GM10266 (cell line): ENCODE measurements at regions not wholly inside any gene's neighbourhood (a gene's known extent, or its start where the extent isn't known, plus 50 kb on each side); places are given as distances from the start of the nearest gene placed in this dataset.
"Not testable (repeated sequence)": the region's sequence is repeated elsewhere in the genome, so short reads cannot be mapped to it uniquely, and the experiment has no call there.

ENCODE experiments used
- DNase-seq: peaks from one replicate; pipeline ENCODE4 v3.0.0; 2012; ENCODE audit errors: extremely low spot score
- TF ChIP-seq, protein P1 (sequence below): IDR thresholded peaks from 2 replicates; pipeline ENCODE4 v1.5.1; 2012; ENCODE audit warnings: mild to moderate bottlenecking, low read depth; ENCODE audit not compliant: control insufficient read depth, insufficient read depth; ENCODE audit errors: missing control alignments

GRCh38 chrX:114272096-114272686 is 311.7 kb upstream of the HTR2C start:
- DNase-seq, result no peak
- TF ChIP-seq, protein P1, sequence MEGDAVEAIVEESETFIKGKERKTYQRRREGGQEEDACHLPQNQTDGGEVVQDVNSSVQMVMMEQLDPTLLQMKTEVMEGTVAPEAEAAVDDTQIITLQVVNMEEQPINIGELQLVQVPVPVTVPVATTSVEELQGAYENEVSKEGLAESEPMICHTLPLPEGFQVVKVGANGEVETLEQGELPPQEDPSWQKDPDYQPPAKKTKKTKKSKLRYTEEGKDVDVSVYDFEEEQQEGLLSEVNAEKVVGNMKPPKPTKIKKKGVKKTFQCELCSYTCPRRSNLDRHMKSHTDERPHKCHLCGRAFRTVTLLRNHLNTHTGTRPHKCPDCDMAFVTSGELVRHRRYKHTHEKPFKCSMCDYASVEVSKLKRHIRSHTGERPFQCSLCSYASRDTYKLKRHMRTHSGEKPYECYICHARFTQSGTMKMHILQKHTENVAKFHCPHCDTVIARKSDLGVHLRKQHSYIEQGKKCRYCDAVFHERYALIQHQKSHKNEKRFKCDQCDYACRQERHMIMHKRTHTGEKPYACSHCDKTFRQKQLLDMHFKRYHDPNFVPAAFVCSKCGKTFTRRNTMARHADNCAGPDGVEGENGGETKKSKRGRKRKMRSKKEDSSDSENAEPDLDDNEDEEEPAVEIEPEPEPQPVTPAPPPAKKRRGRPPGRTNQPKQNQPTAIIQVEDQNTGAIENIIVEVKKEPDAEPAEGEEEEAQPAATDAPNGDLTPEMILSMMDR, result no peak

DNA sequence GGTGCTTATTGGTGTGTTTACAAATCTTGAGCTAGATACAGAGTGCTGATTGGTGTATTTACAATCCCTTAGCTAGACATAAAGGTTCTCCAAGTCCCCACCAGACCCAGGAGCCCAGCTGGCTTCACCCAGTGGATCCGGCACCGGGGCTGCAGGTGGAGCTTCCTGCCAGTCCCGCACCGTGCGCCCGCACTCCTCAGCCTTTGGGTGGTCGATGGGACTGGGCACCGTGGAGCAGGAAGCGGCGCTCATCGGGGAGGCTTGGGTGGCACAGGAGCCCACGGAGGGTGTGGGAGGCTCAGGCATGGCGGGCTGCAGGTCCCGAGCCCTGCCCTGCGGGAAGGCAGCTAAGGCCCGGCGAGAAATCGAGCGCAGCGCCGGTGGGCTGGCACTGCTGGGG is 313.5 kb upstream of the HTR2C start:
- DNase-seq, result not testable (repeated sequence)

- TF ChIP-seq, protein P1, result no peak
- no peak for DNase-seq
These were observed 315.2 kb upstream of the HTR2C start for GRCh38 chrX:114268643-114269042.

GRCh38 chrX:114267142-114267541 is 316.7 kb upstream of the HTR2C start:
- TF ChIP-seq, protein P1, result no peak
- DNase-seq, result no peak

DNA sequence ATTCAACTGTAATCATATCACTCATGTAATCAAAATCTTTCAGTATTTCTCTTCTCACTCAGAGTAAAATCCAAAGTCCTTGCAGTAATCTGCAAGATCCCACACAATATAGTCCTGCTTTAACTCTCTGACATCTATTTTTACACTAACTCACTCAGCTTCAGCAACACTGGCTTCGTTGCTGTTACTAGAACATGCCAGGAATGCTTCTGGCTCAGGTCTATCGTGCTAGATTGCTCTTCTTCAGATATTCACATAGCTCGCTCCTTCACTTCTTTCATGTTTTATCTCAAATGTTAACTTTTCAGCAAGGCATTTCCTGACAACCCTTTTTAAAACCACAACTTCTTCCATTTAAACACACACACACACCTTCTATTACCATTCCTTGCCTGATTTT is 331.7 kb upstream of the HTR2C start:
- TF ChIP-seq, protein P1, result no peak

DNA sequence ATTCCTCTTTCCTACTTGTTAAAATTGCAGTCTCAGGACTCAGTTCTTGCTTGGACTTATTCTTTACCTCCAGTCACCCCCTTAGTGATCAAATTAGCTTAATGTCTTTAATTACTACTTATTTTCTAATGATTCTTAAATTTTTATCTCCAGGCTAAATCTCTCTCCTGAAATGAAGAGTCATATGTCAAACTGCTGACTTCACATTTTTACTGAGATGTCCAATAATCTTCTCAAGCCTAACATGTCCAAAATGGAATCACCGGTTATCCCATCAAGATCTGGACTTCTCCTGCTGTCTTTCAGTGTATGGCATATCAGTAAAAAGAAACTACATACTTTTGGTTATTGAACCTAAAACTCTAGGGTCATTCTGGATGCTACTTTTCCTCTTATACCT is 332.3 kb upstream of the HTR2C start:
- DNase-seq, result no peak

More for the DNA sequence above, 331.7 kb upstream of the HTR2C start:
- no peak for DNase-seq

GRCh38 chrX:114221445-114221844 is 362.4 kb upstream of the HTR2C start:
- TF ChIP-seq, protein P1, result no peak
- DNase-seq, result no peak

More for the DNA sequence above, 332.3 kb upstream of the HTR2C start:
- TF ChIP-seq, protein P1, result no peak

- TF ChIP-seq, protein P1, result no peak
These were observed 373.0 kb upstream of the HTR2C start for GRCh38 chrX:114210879-114211278.

More at GRCh38 chrX:114210879-114211278, 373.0 kb upstream of the HTR2C start:
- no peak for DNase-seq
